Smooth muscle cell (in vitro differentiated cells): ENCODE measurements at regions not wholly inside any gene's neighbourhood (a gene's known extent, or its start where the extent isn't known, plus 50 kb on each side); places are given as distances from the start of the nearest gene placed in this dataset.
"Not testable (repeated sequence)": the region's sequence is repeated elsewhere in the genome, so short reads cannot be mapped to it uniquely, and the experiment has no call there.

Experiments
- DNase-seq: peaks from one replicate; lab custom pipeline; 2025; ENCODE audit not compliant: unreplicated experiment; lab: John Stamatoyannopoulos, UW
- H2AFZ ChIP-seq: fragments of 200-600 bp; sonication (generic); 2 replicates; pipeline ENCODE4 v1.6.0; 2016; ENCODE audit warnings: antibody characterized with exemption, low read depth, mild to moderate bottlenecking
- H3F3A ChIP-seq: fragments of 200-600 bp; sonication (generic); 2 replicates; pipeline ENCODE4 v1.6.0; 2017; ENCODE audit warnings: antibody characterized with exemption, low read depth
- H3K27ac ChIP-seq: fragments of 200-600 bp; sonication (generic); 2 replicates; pipeline ENCODE4 v1.5.1; 2016; ENCODE audit warnings: low read depth, mild to moderate bottlenecking
- H3K27me3 ChIP-seq: fragments of 200-600 bp; sonication (generic); 2 replicates; pipeline ENCODE4 v1.6.1; 2016; ENCODE audit warnings: low read depth, mild to moderate bottlenecking
- H3K36me3 ChIP-seq: fragments of 200-600 bp; sonication (generic); 2 replicates; pipeline ENCODE4 v1.5.1; 2016; ENCODE audit warnings: low read depth
- H3K4me1 ChIP-seq: fragments of 200-600 bp; sonication (generic); 2 replicates; pipeline ENCODE4 v1.5.1; 2016; ENCODE audit warnings: low read depth
- H3K4me2 ChIP-seq: fragments of 200-600 bp; sonication (generic); 2 replicates; pipeline ENCODE4 v1.6.0; 2016; ENCODE audit warnings: mild to moderate bottlenecking
- H3K4me3 ChIP-seq: fragments of 200-600 bp; sonication (generic); 2 replicates; pipeline ENCODE4 v1.5.1; 2016; ENCODE audit warnings: mild to moderate bottlenecking
- H3K79me2 ChIP-seq: fragments of 200-600 bp; sonication (generic); 2 replicates; pipeline ENCODE4 v1.6.0; 2016; ENCODE audit warnings: low read depth, mild to moderate bottlenecking
- H3K9ac ChIP-seq: fragments of 200-600 bp; sonication (generic); 2 replicates; pipeline ENCODE4 v1.6.0; 2016; ENCODE audit warnings: low read depth
- H3K9me3 ChIP-seq: fragments of 200-600 bp; sonication (generic); replicated peaks from 2 replicates; pipeline ENCODE4 v1.5.1; 2016; ENCODE audit warnings: low read depth
- H4K20me1 ChIP-seq: fragments of 200-600 bp; sonication (generic); 2 replicates; pipeline ENCODE4 v1.6.0; 2016; ENCODE audit warnings: low read depth
- WGBS: methylation state at CpG from one replicate; pipeline ENCODE4 v1.1.7; 2016; ENCODE audit warnings: low lambda C conversion rate; 5-methylcytosine and 5-hydroxymethylcytosine counted together
- TF ChIP-seq, protein P1 (sequence below): fragments of 200-600 bp; sonication (generic); IDR thresholded peaks from 2 replicates; pipeline ENCODE4 v1.5.1; 2017; ENCODE audit warnings: borderline replicate concordance, mild to moderate bottlenecking, antibody characterized with exemption; ENCODE audit not compliant: insufficient read depth, poor library complexity, severe bottlenecking

DNA sequence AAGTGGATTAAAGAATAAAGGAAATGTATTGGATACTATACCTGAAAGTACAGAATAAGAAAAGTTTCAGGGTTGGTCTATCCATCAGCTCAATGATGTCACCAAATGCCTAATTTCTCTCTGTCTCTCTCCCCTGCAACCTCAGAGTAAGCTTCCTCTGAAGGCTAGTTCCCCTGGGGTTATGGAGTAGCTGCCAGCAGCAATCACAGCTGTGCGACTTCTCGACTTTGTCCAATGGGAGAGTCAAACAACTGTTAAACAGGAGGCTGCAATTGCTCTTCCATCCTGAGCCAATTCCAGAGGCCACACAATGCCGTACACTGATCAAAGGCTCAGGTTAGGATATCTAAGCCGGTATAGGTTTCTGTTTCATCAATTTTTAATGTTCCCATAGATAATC is 95.3 kb upstream of the FANCL start:
- H3K27ac ChIP-seq = no peak overlapping the region
- H3K9me3 ChIP-seq = no peaks in the 10 kb centered on the region
- no peak overlapping the region for H2AFZ ChIP-seq
- TF ChIP-seq, protein P1, sequence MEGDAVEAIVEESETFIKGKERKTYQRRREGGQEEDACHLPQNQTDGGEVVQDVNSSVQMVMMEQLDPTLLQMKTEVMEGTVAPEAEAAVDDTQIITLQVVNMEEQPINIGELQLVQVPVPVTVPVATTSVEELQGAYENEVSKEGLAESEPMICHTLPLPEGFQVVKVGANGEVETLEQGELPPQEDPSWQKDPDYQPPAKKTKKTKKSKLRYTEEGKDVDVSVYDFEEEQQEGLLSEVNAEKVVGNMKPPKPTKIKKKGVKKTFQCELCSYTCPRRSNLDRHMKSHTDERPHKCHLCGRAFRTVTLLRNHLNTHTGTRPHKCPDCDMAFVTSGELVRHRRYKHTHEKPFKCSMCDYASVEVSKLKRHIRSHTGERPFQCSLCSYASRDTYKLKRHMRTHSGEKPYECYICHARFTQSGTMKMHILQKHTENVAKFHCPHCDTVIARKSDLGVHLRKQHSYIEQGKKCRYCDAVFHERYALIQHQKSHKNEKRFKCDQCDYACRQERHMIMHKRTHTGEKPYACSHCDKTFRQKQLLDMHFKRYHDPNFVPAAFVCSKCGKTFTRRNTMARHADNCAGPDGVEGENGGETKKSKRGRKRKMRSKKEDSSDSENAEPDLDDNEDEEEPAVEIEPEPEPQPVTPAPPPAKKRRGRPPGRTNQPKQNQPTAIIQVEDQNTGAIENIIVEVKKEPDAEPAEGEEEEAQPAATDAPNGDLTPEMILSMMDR = no peak
- no peaks in the 10 kb centered on the region for H3F3A ChIP-seq
- no peak overlapping the region for H3K4me3 ChIP-seq
- no peaks in the 10 kb centered on the region for H3K36me3 ChIP-seq
- no peaks in the 10 kb centered on the region for H3K27me3 ChIP-seq
- no peaks in the 10 kb centered on the region for H4K20me1 ChIP-seq
- no peak overlapping the region for H3K4me2 ChIP-seq
- H3K79me2 ChIP-seq = no peaks in the 10 kb centered on the region
- no peak overlapping the region for H3K9ac ChIP-seq
- no peaks in the 10 kb centered on the region for H3K4me1 ChIP-seq
- no peak for DNase-seq
- WGBS = 88% methylated on average over 4 of the region's 4 CpGs

DNA sequence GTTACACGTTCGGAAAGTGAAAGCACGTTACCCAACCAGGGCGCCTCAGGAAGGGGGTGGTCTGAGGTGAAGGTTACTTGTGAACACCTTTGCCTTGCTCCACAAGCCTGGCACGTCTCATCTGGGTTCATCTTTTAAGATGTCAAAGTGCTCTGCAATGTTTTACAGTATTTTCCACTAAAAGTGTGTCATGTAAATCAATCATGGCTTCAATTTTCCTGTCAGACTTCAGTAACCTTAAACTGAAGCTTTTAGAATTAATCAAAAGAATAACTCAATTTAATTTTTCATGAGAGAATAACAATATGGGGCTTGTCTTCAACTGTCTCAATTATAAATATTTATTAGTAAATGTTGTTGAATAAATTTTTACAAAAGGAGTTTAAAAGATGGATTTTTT is 93.3 kb upstream of the FANCL start:
- H3K9ac ChIP-seq = no peak overlapping the region
- 84% methylated on average over 5 of the region's 5 CpGs for WGBS
- H3K9me3 ChIP-seq = no peaks in the 10 kb centered on the region
- H3K4me1 ChIP-seq = no peaks in the 10 kb centered on the region
- no peak overlapping the region for H3K27ac ChIP-seq
- H3K79me2 ChIP-seq = no peaks in the 10 kb centered on the region
- H3K4me3 ChIP-seq = no peak overlapping the region
- no peaks in the 10 kb centered on the region for H3K27me3 ChIP-seq
- no peaks in the 10 kb centered on the region for H3K36me3 ChIP-seq
- H4K20me1 ChIP-seq = no peaks in the 10 kb centered on the region
- no peaks in the 10 kb centered on the region for H3F3A ChIP-seq
- no peak overlapping the region for H3K4me2 ChIP-seq
- no peak for DNase-seq
- TF ChIP-seq, protein P1 = no peak
- H2AFZ ChIP-seq = no peak overlapping the region

DNA sequence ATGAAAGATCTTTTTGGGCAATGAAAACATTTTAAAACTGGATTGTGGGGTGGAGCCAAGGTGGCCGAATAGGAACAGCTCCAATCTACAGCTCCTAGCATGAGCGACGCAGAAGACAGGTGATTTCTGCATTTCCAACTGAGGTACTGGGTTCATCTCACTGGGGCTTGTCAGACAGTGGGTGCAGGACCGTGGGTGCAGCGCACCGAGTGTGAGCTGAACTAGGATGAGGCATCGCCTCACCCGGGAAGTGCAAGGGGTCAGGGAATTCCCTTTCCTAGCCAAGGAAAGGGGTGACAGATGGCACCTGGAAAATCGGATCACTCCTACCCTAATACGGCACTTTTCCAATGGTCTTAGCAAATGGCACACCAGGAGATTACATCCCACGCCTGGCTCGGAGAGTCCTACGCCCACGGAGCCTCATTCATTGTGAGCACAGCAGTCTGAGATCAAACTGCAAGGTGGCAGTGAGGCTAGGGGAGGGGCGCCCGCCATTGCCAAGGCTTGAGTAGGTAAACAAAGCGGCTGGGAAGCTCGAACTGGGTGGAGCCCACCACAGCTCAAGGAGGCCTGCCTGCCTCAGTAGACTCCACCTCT is 84.3 kb upstream of the FANCL start:
- H3K9ac ChIP-seq, H3K4me3 ChIP-seq: not testable (repeated sequence)
- WGBS = 93% methylated on average over 18 of the region's 18 CpGs

DNA sequence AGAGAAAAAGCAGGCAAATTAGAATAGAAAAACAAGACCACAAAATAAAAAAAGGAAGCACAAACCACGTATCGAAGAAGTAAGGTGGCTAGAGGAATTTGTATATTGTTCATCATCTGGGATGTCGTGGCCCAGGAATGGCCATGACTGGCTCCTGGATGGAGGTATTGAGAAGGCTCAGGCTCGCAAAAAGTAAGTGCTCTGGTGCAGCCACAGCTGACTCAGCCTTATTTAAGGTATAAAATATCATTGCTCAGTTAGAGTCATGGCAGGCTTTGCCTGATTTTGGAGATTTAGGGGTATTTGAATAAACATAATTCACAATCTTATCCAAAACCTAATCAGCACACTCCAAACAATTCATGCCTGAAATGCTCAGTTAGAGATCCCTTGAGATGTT is 78.4 kb upstream of the FANCL start:
- Histone ChIP-seq H3K4me3 (no peak overlapping the region), H3K4me1 (no peaks in the 10 kb centered on the region), H3K27me3 (no peaks in the 10 kb centered on the region), H3K27ac (no peak overlapping the region), H3F3A (no peaks in the 10 kb centered on the region), H3K4me2 (no peak overlapping the region), H2AFZ (no peak overlapping the region), H3K79me2 (no peaks in the 10 kb centered on the region), H3K9me3 (no peaks in the 10 kb centered on the region), H3K9ac (no peak overlapping the region), H4K20me1 (no peaks in the 10 kb centered on the region), H3K36me3 (no peaks in the 10 kb centered on the region)
- DNase-seq = no peak
- TF ChIP-seq, protein P1 = no peak
- WGBS = 76% methylated on average over 4 of the region's 4 CpGs

More for the DNA sequence above, 84.3 kb upstream of the FANCL start:
- not testable (repeated sequence) for H3K36me3 ChIP-seq, H3K79me2 ChIP-seq, H3K27ac ChIP-seq, H3F3A ChIP-seq, H3K4me2 ChIP-seq, H3K27me3 ChIP-seq, H4K20me1 ChIP-seq, DNase-seq, H3K4me1 ChIP-seq, H3K9me3 ChIP-seq, H2AFZ ChIP-seq

DNA sequence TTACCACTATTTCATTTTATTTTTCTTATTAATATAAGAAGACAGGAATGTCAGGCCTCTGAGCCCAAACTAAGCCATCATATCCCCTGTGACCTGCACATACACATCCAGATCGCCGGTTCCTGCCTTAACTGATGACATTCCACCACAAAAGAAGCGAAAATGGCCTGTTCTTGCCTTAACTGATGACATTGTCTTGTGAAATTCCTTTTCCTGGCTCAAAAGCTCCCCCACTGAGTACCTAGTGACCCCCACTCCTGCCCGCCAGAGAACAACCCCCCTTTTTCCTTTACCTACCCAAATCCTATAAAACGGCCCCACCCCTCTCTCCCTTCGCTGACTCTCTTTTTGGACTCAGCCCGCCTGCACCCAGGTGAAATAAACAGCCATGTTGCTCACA is 77.8 kb upstream of the FANCL start:
- H2AFZ ChIP-seq, H3K4me2 ChIP-seq, H3K27me3 ChIP-seq, H3K9ac ChIP-seq, H3K4me3 ChIP-seq, H3F3A ChIP-seq, DNase-seq, H4K20me1 ChIP-seq, H3K27ac ChIP-seq, H3K36me3 ChIP-seq, H3K79me2 ChIP-seq, H3K9me3 ChIP-seq, H3K4me1 ChIP-seq: not testable (repeated sequence)
- 76% methylated on average over 7 of the region's 7 CpGs for WGBS
